A549 (cell line): ENCODE measurements at regions not wholly inside any gene's neighbourhood (a gene's known extent, or its start where the extent isn't known, plus 50 kb on each side); places are given as distances from the start of the nearest gene placed in this dataset.

Experiments
- ATAC-seq, 2 experiments: fragments of 200-7000 bp in 1 of 2; fragments of >200 bp in 1 of 2; cut with Nextera tagmentation in 1 of 2; cut with Tn5 transposase in 1 of 2; 3 replicates each; pipeline versions ENCODE4 v1.8.0 to v1.9.1; 2018 to 2020; ENCODE audit warnings: mild to moderate bottlenecking in 1 of 2, moderate library complexity in 1 of 2
- CTCF ChIA-PET: fragments of 300-600 bp; sonication (Branson Sonifier 250); formaldehyde crosslinking; extraction: SDS; loops from one replicate; lab custom pipeline; 2021; ENCODE audit warnings: antibody characterized with exemption, inconsistent platforms; lab: Yijun Ruan, JAX
- POLR2A ChIA-PET: fragments of 350-600 bp; formaldehyde crosslinking; extraction: SDS; loops from one replicate; lab custom pipeline; 2021; ENCODE audit warnings: antibody characterized with exemption, inconsistent platforms; lab: Yijun Ruan, JAX
- DNase-seq, 2 experiments: peaks; one replicate each; pipeline versions ENCODE4 v3.0.0 to v3.0.0-alpha.2; 2011 to 2016; ENCODE audit warnings: low read depth in 1 of 2, low spot score in 1 of 2
- FAIRE-seq: peaks from 2 replicates; lab custom pipeline; 2011; peaks lifted over from hg19 to GRCh38; lab: Jason Lieb, UNC
- H3K27ac ChIP-seq, 2 experiments: fragments of >200 bp; sonication (Bioruptor Twin); formaldehyde crosslinking; 3 replicates each; pipeline ENCODE4 v1.5.1; 2016 to 2017
- H3K4me1 ChIP-seq: fragments of >200 bp; sonication (Bioruptor Twin); formaldehyde crosslinking; 3 replicates; pipeline ENCODE4 v1.6.1; 2016
- H3K4me2 ChIP-seq: fragments of >200 bp; sonication (Bioruptor Twin); formaldehyde crosslinking; 3 replicates; pipeline ENCODE4 v1.6.1; 2016
- H3K4me3 ChIP-seq: fragments of >200 bp; sonication (Bioruptor Twin); formaldehyde crosslinking; 3 replicates; pipeline ENCODE4 v1.5.1; 2016
- H3K9me3 ChIP-seq: fragments of >200 bp; sonication (Bioruptor Twin); formaldehyde crosslinking; 3 replicates; pipeline ENCODE4 v1.6.1; 2016
- BHLHE40 ChIP-seq: IDR thresholded peaks from 2 replicates; pipeline ENCODE4 v1.6.1; 2012; ENCODE audit warnings: low read depth, low read length, inconsistent platforms
- CBX8 ChIP-seq: fragments of 200-600 bp; sonication (generic); IDR thresholded peaks from 2 replicates; pipeline ENCODE4 v1.6.1; 2016
- CEBPB ChIP-seq, 2 experiments: fragments of >200 bp in 1 of 2; sonication (Bioruptor Twin) in 1 of 2; formaldehyde crosslinking in 1 of 2; IDR thresholded peaks; 2 replicates each; pipeline ENCODE4 v1.6.1; 2012 to 2016
- CTCF ChIP-seq: fragments of >200 bp; sonication (Bioruptor Twin); formaldehyde crosslinking; IDR thresholded peaks from 3 replicates; pipeline ENCODE4 v1.5.1; 2016
- EHF ChIP-seq: fragments of 250-450 bp; sonication (Bioruptor Pico); IDR thresholded peaks from 2 replicates; pipeline ENCODE4 v1.5.0; 2020; ENCODE audit warnings: mild to moderate bottlenecking
- ELK1 ChIP-seq: fragments of 150-350 bp; IDR thresholded peaks from 2 replicates; pipeline ENCODE4 v1.6.1; 2014; ENCODE audit warnings: low read depth, mild to moderate bottlenecking, low read length
- ESRRA ChIP-seq: fragments of 150-350 bp; IDR thresholded peaks from 2 replicates; pipeline ENCODE4 v1.6.1; 2014; ENCODE audit warnings: mild to moderate bottlenecking, low read length, borderline replicate concordance
- FOSB ChIP-seq: fragments of 250-450 bp; sonication (Bioruptor Pico); IDR thresholded peaks from 2 replicates; pipeline ENCODE4 v1.5.0; 2020; ENCODE audit warnings: mild to moderate bottlenecking, moderate library complexity
- FOSL2 ChIP-seq, 2 experiments: fragments of 450-650 bp in 1 of 2; fragments of >200 bp in 1 of 2; sonication (Bioruptor Twin) in 1 of 2; formaldehyde crosslinking; IDR thresholded peaks; 2 replicates each; pipeline versions ENCODE4 v1.5.0 to v1.6.1; 2016 to 2020; ENCODE audit warnings: mild to moderate bottlenecking in 1 of 2, moderate library complexity in 1 of 2
- FOXS1 ChIP-seq: fragments of 250-450 bp; sonication (Bioruptor Pico); IDR thresholded peaks from 2 replicates; pipeline ENCODE4 v1.5.0; 2020; ENCODE audit warnings: mild to moderate bottlenecking, moderate library complexity
- HOXA7 ChIP-seq: fragments of 250-450 bp; sonication (Bioruptor Pico); IDR thresholded peaks from 2 replicates; pipeline ENCODE4 v1.5.0; 2020; ENCODE audit warnings: mild to moderate bottlenecking, moderate library complexity
- MYC ChIP-seq: IDR thresholded peaks from 2 replicates; pipeline ENCODE4 v1.6.1; 2012; ENCODE audit warnings: mild to moderate bottlenecking, inconsistent platforms, low read length, improper control_type of control experiment, borderline replicate concordance
- NFE2L2 ChIP-seq: fragments of 150-350 bp; conservative IDR thresholded peaks from 2 replicates; pipeline ENCODE4 v1.6.1; 2014; ENCODE audit warnings: low read length
- NPAS2 ChIP-seq: fragments of 250-450 bp; sonication (Bioruptor Pico); IDR thresholded peaks from 2 replicates; pipeline ENCODE4 v1.8.0; 2022; ENCODE audit warnings: mild to moderate bottlenecking, moderate library complexity, borderline replicate concordance
- NR3C1 ChIP-seq: fragments of >200 bp; sonication (Bioruptor Twin); formaldehyde crosslinking; IDR thresholded peaks from 3 replicates; pipeline ENCODE4 v1.6.1; 2017
- PHF8 ChIP-seq: fragments of 200-600 bp; sonication (generic); IDR thresholded peaks from 2 replicates; pipeline ENCODE4 v1.6.1; 2016; ENCODE audit warnings: low read depth, mild to moderate bottlenecking, antibody characterized with exemption, moderate library complexity, borderline replicate concordance
- RARB ChIP-seq: fragments of 250-450 bp; sonication (Bioruptor Pico); IDR thresholded peaks from 2 replicates; pipeline ENCODE4 v1.8.0; 2021; ENCODE audit warnings: mild to moderate bottlenecking, moderate library complexity
- RCOR1 ChIP-seq: fragments of 150-350 bp; IDR thresholded peaks from 2 replicates; pipeline ENCODE4 v1.6.1; 2014; ENCODE audit warnings: antibody characterized with exemption, low read length, low read depth
- RFX5 ChIP-seq: fragments of 450-650 bp; IDR thresholded peaks from 2 replicates; pipeline ENCODE4 v1.7.1; 2014; ENCODE audit warnings: antibody characterized with exemption, mild to moderate bottlenecking, moderate library complexity
- SMC3 ChIP-seq: fragments of >200 bp; sonication (Bioruptor Twin); formaldehyde crosslinking; IDR thresholded peaks from 3 replicates; pipeline ENCODE4 v1.6.1; 2018; ENCODE audit warnings: inconsistent platforms
- TFCP2L1 ChIP-seq: fragments of 250-450 bp; sonication (Bioruptor Pico); IDR thresholded peaks from 2 replicates; pipeline ENCODE4 v1.5.0; 2021; ENCODE audit warnings: mild to moderate bottlenecking
- ZC3H11A ChIP-seq: fragments of 450-650 bp; IDR thresholded peaks from 2 replicates; pipeline ENCODE4 v1.6.1; 2014; ENCODE audit warnings: antibody characterized with exemption, mild to moderate bottlenecking
- ZSCAN20 ChIP-seq: fragments of 250-450 bp; sonication (Bioruptor Pico); IDR thresholded peaks from 2 replicates; pipeline ENCODE4 v1.8.0; 2022; ENCODE audit warnings: mild to moderate bottlenecking, moderate library complexity
- WGBS: methylation state at CpG from one replicate; pipeline ENCODE4 v1.1.6; 2017; ENCODE audit errors: missing lambda C conversion rate; 5-methylcytosine and 5-hydroxymethylcytosine counted together
- TF ChIP-seq, protein P1 (sequence below): IDR thresholded peaks from 2 replicates; pipeline ENCODE4 v1.6.1; 2012; ENCODE audit warnings: low read depth, borderline replicate concordance

DNA sequence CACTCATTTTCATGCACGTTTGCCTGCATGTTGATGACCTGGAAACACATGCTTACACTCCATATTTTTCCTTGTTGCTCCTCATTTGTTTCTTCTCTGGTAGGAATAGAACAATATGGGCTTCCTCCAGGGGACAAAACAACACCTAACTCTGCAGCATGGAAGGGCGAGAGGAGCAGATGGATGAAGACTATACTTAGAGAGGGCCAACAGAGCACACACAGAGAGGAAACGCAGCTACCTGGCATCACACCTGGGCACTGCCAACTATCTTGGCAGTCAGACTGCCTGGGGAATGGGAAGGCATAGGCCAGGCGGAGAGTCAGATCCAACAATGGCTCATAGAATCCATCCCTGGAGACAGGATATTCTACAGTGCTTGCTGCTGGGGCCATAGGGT is 290.9 kb downstream of the CD83 start (continued):
- no peak for TF ChIP-seq NR3C1
- TF ChIP-seq FOSB (CRISPR knock-in tag), result no peak
- TF ChIP-seq PHF8, result no peak
- TF ChIP-seq CTCF, result no peak
- no peak for TF ChIP-seq MYC
- TF ChIP-seq CBX8, result no peak
- TF ChIP-seq SMC3, result no peak
- TF ChIP-seq, all 56 proteins: peak for 0

- no peak overlapping the region for H3K27ac ChIP-seq
- CTCF ChIA-PET, result no interaction called here
- H3K4me2 ChIP-seq, result no peak overlapping the region
- no peak for ATAC-seq
- no peaks in the 10 kb centered on the region for H3K9me3 ChIP-seq
- no peak for DNase-seq
- no peak for FAIRE-seq
- WGBS, result 37% methylated on average over 2 of the region's 2 CpGs
- no peak overlapping the region for H3K4me3 ChIP-seq
- no peak for TF ChIP-seq RCOR1
- TF ChIP-seq PHF8, result no peak
- no peak for TF ChIP-seq CEBPB (IDR thresholded peaks at IDR 0.05)
- TF ChIP-seq NFE2L2, result no peak
- TF ChIP-seq ZSCAN20 (CRISPR knock-in tag), result no peak
- TF ChIP-seq ESRRA, result no peak
- no peak for TF ChIP-seq ZC3H11A
- TF ChIP-seq TFCP2L1 (CRISPR knock-in tag), result no peak
- TF ChIP-seq RARB, result no peak
- TF ChIP-seq BHLHE40, result no peak
- TF ChIP-seq, protein P1, sequence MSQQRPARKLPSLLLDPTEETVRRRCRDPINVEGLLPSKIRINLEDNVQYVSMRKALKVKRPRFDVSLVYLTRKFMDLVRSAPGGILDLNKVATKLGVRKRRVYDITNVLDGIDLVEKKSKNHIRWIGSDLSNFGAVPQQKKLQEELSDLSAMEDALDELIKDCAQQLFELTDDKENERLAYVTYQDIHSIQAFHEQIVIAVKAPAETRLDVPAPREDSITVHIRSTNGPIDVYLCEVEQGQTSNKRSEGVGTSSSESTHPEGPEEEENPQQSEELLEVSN, result no peak
- TF ChIP-seq HOXA7, result no peak
- TF ChIP-seq RFX5, result no peak
- no peak for TF ChIP-seq ELK1
- no peak for TF ChIP-seq EHF (CRISPR knock-in tag)
- no peak for TF ChIP-seq NPAS2 (CRISPR knock-in tag)
- TF ChIP-seq CBX8, result no peak
- TF ChIP-seq CTCF, result no peak
- TF ChIP-seq FOSL2 (IDR thresholded peaks at IDR 0.05), result no peak
- TF ChIP-seq FOSL2 (CRISPR knock-in tag; IDR thresholded peaks at IDR 0.05), result no peak
- no peak for TF ChIP-seq FOXS1 (CRISPR knock-in tag)
- POLR2A ChIA-PET, result no interaction called here
- H3K4me1 ChIP-seq, result no peaks in the 10 kb centered on the region
These were observed 294.5 kb downstream of the CD83 start for GRCh38 chr6:14412026-14412425.
